ENCODE measurements at regions not wholly inside any gene's neighbourhood (a gene's known extent, or its start where the extent isn't known, plus 50 kb on each side); places are given as distances from the start of the nearest gene placed in this dataset.
"Not testable (repeated sequence)": the region's sequence is repeated elsewhere in the genome, so short reads cannot be mapped to it uniquely, and the experiment has no call there.

DNA sequence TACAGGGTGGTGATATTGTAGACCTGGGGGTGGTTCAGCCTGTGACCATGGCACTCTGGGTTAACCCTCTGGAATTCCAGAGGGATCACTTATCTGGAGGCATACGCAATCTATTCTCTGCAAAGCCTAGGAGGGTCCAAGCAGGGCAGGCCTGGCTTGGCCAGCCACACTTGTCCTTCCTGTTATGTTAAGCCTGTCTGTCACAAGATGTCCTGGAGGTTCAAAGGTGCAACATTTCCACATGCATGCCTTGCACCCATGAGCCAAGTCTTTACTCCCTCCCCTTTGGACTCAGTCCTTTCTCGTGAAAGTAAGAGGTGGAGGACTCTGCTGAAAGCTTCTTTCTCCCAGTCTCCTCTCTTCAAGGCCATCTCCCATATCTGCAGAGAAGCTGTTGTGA lies 345.1 kb downstream of the HHIPL2 start:
- FAIRE-seq (no peak), DNase-seq (ENCODE audit: extremely low spot score, insufficient read length, low read depth) (no peak)

DNA sequence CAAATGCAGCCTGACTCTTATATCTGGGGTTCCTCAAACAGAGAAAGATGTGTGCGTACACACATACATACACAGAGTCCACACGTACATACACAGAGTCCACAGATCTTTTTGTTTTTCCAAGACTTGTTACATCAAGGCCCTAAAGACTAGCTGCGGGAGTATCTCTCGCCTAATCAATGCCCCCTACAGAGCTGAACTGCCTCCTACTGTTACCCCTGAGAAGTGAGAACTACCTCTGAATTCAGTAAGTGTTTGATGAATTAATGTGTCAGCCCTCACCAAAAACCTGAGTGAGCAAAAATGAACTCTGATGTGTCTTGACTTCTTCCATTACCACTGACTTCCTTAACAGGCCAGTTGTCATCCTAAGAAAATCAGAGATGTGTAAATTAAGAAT lies 351.2 kb downstream of the HHIPL2 start:
- DNase-seq (ENCODE audit: extremely low spot score, insufficient read length, low read depth) = no peak
- FAIRE-seq = no peak

DNA sequence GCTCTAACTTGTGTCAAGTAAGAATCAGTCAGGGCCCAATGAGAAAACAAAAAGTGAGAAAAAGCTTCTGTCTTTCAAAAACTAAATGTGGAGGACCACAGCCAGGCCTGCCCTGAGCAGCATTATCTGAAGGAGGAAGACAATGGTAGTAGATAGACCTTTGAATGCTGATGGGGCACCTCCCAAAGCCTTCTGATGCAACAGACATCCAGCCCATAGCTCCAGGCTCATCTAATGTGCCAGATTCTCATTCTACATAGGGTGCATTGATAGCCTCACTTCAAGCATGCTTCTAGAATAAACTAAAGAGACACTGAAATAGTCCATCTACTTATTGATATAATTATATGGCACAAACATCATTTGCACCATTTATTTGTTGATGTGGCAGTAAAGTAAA lies 351.6 kb downstream of the HHIPL2 start:
- DNase-seq (ENCODE audit: extremely low spot score, insufficient read length, low read depth) (no peak), FAIRE-seq (no peak)

DNA sequence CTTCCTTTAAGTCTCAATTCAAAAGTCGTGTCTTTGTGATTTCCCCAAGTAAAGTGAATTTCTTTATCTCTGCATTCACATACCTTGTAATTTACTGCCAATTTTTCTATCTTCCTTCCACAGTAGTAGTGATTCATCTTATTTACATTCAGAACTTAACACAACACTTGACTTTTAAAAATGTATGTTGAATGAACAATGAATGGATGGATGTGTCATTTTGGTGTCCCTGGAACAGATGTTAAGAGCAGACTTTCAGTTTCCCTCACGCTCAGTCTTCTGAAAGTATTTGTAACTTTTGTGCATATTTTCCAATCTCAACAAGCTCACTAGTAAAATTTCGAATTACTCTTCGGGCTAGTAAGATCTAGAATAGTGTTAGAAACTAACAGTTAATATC lies 352.0 kb downstream of the HHIPL2 start:
- DNase-seq (ENCODE audit: extremely low spot score, insufficient read length, low read depth) (no peak), FAIRE-seq (no peak)

DNA sequence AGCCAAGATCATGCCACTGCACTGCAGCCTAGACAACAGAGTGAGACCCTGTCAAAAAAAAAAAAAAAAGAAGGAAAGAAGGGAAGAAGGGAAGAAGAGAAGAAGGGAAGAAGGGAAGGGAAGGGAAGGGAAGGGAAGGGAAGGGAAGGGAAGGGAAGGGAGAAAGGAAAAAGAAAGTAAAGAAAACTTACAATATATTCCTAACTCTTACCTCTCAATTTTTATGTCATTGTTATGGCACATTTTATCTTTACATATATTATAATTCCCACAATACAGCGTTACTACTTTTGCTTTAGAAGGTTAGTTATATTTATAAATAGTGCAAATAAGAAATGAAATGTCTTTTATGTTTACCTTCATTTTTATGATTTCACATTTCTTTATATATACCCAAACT lies 358.7 kb downstream of the HHIPL2 start:
- no peak for FAIRE-seq

DNA sequence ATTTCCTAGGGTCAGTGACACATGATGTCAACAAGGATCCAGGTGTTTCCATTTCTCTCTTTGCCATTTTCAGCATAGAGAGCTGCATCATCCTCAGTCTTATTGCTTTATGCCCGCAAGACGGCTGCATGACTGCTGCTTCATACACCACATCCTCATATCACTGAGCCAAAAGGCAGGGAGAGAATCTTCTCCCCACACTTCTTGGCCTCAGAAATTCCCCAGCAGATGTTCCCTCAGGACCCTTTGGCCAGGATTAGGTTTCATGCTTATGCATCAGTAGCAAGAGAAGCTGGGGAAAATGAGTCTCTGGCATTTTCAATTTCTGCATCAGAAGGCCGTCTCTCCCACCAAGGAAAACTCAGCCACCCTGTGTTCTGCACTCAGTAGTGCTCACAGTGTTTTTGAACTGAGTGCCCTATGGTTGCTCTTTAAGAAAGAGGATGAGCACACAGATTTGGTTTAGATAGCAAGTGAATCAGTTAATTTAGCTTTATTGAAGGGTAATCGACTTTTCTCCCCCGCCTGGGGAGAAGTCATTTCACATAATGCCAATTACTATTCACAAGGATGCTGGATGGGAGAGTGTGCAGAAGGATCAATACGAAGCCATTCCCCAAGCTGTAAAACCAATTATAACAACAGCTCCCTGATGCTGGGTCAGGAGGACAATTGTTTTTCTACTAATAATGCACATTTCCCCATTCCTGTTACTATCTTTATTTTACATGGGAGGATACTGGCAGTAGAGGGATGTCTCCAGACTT lies 360.2 kb downstream of the HHIPL2 start:
- FAIRE-seq = no peak

More for the DNA sequence above, 358.7 kb downstream of the HHIPL2 start:
- no peak for DNase-seq (ENCODE audit: extremely low spot score, insufficient read length, low read depth)

DNA sequence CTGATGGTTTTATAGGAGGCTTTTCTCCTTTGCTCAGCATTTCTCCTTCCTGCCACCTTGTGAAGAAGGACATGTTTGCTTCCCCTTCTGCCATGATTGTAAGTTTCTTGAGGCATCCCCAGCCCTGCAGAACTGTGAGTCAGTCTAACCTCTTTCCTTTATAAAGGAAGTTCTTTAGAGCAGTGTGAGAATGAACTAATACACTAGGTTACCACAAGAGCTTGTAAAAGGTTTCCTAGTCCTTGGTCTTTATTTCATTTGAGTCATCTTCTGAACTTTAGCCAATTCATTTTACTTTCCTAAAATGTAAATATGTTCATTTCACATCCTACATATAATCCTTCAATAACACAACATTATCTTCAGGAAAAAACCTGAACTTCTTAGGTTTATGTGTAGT lies 365.3 kb downstream of the HHIPL2 start:
- DNase-seq (ENCODE audit: extremely low spot score, insufficient read length, low read depth) = no peak
- FAIRE-seq = no peak

More for the DNA sequence above, 360.2 kb downstream of the HHIPL2 start:
- no peak for DNase-seq (ENCODE audit: extremely low spot score, insufficient read length, low read depth)

DNA sequence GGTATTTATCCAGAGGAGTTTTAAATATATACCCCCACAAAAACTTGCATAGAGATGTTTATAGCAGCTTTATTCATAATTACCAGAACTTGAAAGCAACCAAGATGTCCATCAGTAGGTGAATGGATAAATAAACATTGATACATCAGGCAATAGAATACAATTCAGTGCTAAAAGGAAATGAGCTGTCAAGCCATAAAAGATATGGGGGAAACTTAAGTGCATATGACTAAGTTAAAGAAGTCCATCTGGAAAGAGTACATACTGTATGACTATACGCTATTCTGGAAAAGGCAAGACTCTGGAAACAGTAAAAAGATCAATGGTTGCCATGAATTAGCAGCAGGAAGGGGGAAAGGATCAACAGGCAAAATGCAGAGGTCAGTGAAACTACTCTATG lies 366.7 kb downstream of the HHIPL2 start:
- DNase-seq (ENCODE audit: extremely low spot score, insufficient read length, low read depth) = no peak
- no peak for FAIRE-seq

DNA sequence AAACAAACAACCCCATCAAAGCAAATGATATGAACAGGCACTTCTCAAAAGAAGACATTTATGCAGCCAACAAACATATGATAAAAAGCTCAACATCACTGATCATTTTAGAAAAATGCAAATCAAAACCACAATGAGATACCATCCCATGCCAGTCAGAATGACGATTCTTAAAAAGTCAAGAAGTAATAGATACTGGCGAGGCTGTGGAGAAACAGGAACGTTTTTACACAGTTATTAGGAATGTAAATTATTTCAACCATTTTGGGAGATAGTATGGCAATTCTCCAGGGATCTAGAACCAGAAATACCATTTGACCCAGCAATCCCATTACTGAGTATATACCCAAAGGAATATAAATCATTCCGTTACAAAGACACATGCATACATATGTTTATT lies 370.4 kb downstream of the HHIPL2 start:
- FAIRE-seq; DNase-seq (ENCODE audit: extremely low spot score, insufficient read length, low read depth): not testable (repeated sequence)

DNA sequence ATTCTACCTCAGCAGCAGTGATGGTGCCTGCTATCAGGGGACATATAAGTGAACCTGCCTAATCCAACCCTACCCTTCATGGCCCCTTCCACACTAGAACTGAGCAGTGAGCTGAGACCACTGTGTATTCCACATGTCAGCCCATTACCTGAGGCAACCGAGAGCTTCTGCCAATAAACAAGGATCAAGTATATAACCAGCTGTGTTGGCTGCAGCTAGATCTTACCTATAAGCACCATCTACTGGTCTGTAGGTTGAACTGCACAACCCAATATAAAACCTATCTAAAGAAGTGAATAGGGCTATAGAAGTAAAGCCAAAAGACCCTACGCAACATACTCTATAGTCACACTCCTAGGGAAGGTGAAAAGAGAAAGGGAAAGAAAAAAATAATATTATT lies 376.9 kb downstream of the HHIPL2 start:
- no peak for DNase-seq (ENCODE audit: extremely low spot score, insufficient read length, low read depth)
- peak; percentile 66 for FAIRE-seq

DNA sequence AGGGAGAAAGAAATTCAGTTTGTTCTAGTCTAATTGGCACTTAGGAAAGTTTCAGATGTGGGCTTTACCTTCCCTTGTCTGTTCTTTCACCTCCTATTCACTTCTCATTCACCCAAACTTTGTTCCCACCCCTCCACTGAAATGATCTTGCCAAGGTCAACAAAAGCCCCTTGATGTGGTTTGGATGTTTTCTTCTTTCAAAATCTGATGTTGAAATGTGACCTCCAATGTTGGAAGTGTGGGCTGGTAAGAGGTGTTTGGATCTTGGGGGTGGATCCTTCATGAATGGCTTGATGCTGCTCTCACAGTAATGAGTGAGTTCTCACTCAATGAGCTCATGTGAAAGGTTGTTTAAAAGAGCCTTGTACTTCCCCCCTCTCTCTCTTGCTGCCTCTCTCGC lies 379.3 kb downstream of the HHIPL2 start:
- FAIRE-seq = no peak
- no peak for DNase-seq (ENCODE audit: extremely low spot score, insufficient read length, low read depth)

DNA sequence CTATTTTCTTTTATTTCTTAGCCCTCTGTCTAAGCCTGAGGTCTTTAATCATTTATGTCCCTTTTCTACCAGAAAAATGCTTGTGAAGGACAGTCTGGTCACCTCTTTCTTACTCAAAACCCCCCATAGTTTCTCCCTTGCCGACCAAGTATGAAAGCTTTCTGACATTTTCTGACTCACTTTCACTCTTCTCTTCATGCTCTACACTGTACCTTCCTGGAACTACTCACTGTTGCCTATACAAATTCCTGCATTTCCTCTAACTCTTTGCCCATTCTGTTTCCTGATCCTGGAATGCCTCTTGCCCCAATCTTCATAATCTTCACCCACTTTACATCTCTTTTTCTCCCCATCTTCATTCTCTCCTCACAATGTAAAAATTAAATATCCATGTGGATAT lies 380.0 kb downstream of the HHIPL2 start:
- no peak for FAIRE-seq
- DNase-seq (ENCODE audit: extremely low spot score, insufficient read length, low read depth) = no peak

DNA sequence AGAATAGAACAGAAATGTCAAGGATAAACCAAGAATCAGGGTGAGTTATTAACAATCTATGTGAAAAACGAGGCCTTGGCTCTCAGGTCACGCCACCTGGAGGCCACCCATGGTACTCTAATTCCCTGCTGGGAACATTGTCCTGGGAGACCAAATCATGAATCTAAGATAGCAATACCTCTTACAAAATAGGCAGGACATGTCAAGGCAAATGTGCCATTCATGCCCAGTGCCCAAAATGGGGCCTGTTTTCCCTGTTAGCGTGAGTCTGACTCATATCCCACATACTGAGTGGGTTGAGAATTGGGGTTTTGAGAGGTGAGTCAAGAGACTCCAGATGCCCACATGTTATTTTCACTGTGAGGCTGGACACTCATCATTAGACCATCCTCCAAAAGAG lies 380.8 kb downstream of the HHIPL2 start:
- peak; percentile 12 for FAIRE-seq
- no peak for DNase-seq (ENCODE audit: extremely low spot score, insufficient read length, low read depth)

DNA sequence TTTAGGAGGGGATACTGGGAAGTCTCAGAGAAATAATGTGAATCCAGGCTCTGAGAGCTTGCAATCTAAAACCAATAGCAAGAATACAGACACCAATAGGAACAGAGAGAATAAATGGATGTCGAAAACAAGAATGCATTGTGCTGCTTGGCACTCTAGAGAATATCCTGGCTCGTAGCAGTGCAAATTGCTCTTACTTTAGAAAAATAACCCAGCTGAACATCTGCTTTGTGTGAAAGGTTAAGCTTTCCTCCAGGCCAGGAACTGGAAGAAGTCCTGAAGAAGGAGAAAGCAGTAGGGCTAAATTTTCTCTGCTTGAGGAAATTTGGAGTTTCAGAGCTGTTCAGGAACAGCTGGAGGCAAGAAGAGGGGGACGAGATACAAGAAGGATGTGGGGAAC lies 382.3 kb downstream of the HHIPL2 start:
- FAIRE-seq (no peak), DNase-seq (ENCODE audit: extremely low spot score, insufficient read length, low read depth) (no peak)

DNA sequence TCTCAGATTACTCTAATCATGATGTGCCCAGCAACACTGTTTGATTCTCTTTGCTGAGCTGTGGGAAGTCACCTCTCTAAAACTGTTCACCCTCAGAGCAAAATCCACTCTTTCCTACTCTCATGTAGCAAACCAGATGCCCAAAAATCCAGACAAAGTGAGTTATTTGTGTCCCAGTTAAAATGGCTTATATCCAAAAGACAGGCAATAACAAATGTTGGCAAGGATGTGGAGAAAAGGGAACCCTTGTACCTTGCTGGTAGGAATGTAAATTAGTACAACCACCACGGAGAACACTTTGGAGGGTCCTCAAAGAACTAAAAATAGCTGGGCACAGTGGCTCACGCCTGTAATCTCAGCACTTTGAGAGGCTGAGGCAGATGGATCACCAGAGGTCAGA lies 384.0 kb downstream of the HHIPL2 start:
- FAIRE-seq (no peak), DNase-seq (ENCODE audit: extremely low spot score, insufficient read length, low read depth) (no peak)

DNA sequence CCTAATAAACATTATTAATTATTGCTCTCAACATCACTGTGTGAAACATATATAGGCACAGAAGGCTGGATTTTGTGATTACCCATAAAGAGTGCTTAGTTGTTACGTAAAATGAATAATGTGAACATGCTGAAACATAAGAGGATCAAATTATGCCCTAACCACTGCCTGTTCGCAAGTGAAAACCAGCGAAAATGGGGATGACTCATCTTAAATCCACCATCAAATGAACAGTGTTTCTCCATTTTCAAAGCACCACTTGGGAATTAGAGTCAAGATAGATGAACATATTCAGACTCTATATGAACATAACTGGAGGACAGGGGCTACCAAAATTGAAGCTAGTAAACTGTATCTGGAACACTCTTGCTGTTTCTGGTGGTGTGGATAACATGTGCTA lies 386.2 kb downstream of the HHIPL2 start:
- FAIRE-seq (no peak), DNase-seq (ENCODE audit: extremely low spot score, insufficient read length, low read depth) (no peak)

DNA sequence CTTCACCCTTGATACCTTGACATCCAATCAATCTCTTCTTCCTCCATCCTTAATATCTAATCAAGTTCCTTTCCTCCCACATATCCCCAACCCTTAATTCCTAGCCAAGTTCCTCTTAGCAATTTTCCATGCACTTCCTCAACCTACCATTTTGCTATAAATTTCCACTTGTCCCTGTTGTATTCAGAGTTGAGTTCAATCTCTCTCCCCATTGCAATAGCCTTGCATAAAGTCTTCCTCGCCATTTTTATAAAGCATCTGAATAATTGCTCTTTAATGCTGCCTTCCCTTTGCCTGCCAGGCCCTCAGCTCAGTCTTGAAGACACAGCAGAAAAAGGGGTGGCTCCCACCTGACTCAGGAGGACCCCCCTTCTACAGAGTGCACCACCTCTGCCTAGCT lies 390.3 kb downstream of the HHIPL2 start:
- no peak for FAIRE-seq
- no peak for DNase-seq (ENCODE audit: extremely low spot score, insufficient read length, low read depth)

DNA sequence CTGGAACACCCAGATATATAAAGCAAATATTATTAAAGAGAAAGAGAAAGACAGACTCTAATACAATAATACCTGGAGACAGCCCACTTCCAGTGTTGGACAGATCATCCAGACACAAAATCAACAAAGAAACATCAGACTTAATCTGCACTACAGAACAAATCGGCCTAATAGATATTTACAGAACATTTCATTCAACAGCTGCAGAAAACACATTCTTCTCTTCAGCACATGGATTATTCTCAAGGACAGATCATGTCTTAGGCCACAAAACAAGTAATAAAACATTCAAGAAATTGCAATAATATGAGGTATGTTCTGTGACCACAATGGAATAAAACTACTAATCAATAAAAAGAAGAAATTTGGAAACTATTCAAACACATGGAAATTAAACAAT lies 398.3 kb upstream of the DUSP10 start:
- no peak for DNase-seq (ENCODE audit: extremely low spot score, insufficient read length, low read depth)

DNA sequence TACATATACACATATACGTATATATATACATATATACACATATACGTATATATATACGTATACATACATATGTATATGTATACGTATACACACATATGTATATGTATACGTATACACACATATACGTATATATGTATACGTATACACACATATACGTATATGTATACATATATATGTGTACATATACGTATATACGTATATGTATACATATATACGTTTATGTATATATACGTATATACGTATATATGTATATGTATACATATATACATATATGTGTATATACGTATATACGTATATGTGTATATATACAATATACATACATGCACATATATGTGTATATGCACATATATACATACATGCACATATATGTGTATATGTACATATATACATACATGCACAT lies 396.2 kb upstream of the DUSP10 start:
- FAIRE-seq (no peak), DNase-seq (ENCODE audit: extremely low spot score, insufficient read length, low read depth) (no peak)

More for the DNA sequence above, 398.3 kb upstream of the DUSP10 start:
- no peak for FAIRE-seq

DNA sequence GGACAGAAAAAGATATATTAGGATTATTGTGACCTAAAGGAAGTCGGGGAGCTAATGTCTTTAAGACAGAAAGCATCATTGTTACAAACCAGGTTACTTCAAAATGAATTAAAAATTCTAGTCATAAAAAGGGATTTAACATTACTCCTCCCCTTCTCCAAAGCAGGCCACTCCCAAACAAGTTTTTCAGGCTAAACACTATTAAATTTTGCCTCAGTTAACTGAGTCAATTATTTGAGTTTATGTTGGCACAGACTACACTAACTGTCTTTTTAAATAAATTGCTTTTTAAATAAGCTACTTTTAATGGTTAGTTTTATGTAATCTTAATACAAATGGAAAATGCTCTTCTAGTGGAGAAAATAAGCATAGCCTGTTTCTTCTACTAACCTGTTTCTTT lies 395.0 kb upstream of the DUSP10 start:
- no peak for FAIRE-seq
- DNase-seq (ENCODE audit: extremely low spot score, insufficient read length, low read depth) = no peak

DNA sequence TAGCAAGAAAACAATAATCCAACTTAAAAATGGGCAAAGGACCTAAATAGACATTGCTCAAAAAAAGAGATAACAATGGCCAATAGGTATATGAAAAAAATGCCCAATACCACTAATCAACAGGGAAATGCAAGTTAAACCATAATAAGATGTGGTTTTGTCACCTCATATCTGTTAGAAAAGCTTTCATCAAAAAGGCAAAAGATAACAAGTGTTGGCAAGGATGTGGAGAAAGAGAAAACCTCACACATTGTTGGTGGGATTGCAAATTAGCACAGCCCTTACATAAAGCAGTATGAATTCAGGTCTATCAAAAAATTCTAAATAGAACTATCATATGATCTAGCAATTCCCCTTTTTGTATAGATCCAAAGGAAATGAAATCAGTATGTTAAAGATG lies 387.2 kb upstream of the DUSP10 start:
- FAIRE-seq = peak; percentile 5

DNA sequence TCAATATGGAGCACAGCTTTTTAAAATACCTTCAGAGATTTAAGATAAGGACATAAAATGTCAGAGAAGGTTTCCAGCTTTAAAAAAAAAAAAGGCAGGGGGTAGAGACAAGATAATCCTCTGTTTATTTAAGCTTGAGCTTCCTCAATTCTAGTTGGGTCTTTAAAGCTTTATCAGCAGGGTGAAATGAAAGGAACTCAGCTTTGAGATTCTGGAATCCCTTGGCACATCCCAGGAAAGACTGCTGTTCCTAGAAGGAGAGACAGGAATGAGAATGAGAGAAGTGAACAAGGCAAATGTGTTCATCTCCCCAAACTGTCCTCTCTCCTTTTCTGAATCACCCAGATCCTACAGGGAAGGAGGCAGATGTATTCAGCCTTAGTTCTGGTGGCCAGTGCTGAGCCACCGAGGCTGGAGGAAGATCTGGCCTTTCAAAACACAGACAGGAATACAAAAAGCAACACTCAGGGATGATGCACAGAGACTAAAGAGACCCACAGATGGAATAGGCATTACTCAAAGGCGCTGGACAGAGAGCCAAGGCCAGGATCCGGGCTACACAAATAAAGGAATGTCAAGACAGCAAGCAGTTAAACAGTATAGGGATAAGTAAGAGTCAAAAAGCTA lies 385.8 kb upstream of the DUSP10 start:
- FAIRE-seq = no peak
- DNase-seq (ENCODE audit: extremely low spot score, insufficient read length, low read depth) = no peak

More for the DNA sequence above, 387.2 kb upstream of the DUSP10 start:
- no peak for DNase-seq (ENCODE audit: extremely low spot score, insufficient read length, low read depth)
